HG03135 (cell line): ENCODE measurements at regions not wholly inside any gene's neighbourhood (a gene's known extent, or its start where the extent isn't known, plus 50 kb on each side); places are given as distances from the start of the nearest gene placed in this dataset.
A peak's percentile ranks its signal among the peaks of the same experiment; 100 is the strongest.
"Not testable (repeated sequence)": the region's sequence is repeated elsewhere in the genome, so short reads cannot be mapped to it uniquely, and the experiment has no call there.

Experiments used
- ATAC-seq: cut with Tn5 transposase; IDR thresholded peaks from one replicate; pipeline ENCODE4 v1.9.1; 2021; ENCODE audit warnings: mild to moderate bottlenecking, moderate library complexity; ENCODE audit not compliant: unreplicated experiment

DNA sequence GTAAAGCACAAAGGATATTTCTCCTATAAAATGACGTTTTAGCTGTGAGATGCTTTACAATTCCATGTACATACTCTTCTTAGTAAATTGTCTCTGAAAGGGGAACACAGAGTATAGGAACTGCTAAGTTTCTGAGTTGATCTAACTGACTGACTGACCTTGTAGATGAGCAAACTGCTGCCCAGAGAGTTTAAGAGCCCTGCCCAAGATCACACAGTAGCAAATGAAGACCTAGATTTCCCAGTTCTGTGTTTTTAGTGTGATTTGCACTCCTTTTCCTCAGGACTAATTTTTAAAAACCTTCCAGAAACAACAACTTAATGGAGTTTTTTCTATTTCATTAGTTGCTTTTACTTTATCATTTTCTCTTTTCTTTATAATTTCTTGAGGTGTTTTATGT is 247.7 kb downstream of the PDCD6IP start:
- ATAC-seq: no peak

DNA sequence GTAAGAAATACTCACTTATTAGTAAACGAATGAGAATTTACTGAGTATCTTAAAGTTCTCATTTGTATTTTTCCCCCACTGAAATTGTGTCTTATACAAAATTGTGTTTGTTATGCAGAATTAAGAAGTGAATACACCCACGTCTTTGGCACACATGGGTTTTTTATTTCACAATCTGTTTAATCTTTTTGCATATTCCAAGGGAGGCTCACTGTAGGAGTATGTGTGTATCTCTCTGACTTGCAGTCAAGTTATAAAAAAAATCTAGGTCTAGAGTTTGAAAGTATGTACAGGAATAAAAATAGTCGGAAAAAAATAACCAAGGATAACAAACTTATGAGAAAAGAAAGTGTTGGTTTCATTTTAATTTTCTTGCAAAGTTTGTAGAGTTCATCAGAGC is 255.2 kb downstream of the PDCD6IP start:
- ATAC-seq: no peak

DNA sequence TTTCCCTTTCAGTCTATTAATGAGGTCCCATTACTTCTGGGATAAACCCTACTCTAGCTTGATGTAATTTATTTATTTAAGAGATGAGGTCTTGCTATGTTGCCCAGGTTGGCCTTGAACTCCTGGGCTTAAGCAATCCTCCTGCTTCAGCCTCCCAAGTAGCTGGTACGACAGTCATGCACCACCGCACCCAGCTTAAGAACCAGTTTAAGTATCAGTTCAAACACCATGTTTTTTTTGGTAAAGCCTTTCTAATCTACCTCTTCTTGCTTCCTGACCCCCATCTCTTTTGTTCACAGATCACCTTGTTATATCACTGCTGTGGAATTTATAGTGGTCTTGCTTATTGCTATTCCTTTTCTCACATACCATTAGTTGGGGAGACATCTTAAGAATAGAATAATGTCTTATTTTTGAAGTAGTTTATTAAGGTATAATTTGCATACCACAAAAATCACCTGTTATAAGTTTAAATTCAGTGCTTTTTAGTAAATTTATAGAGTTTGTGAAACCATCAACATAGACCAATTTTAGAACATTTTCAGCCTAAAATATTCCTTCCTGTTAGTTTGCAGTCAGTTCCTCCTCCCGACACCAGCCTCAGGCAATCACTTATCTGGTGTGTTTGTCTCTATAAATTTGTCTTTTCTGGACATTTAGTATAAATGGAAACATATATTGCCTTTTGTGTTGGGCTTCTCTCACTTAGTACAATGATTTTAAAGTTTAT is 257.9 kb downstream of the PDCD6IP start:
- peak; percentile 21 for ATAC-seq

DNA sequence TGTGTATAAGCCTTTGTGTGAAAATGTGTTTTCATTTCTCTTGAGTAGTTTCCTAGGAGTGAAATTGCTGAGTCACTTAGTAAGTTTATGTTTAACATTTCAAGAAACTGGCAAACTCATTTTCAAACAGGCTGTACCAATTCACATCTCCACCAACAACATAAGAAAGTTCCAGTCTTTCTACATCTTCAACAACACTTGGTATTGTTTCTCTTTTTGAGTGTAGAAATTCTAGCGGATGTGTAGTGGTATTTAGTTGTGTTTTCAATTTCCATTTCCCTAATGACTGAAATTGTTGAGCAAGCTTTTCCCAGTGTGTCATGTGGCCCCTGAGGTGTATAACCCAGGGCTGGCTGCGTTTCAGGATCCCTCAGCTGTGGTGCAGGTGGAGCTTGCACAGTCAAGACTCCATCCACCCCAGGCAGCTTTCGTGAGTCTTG is 258.5 kb downstream of the PDCD6IP start:
- peak; percentile 81 for ATAC-seq

DNA sequence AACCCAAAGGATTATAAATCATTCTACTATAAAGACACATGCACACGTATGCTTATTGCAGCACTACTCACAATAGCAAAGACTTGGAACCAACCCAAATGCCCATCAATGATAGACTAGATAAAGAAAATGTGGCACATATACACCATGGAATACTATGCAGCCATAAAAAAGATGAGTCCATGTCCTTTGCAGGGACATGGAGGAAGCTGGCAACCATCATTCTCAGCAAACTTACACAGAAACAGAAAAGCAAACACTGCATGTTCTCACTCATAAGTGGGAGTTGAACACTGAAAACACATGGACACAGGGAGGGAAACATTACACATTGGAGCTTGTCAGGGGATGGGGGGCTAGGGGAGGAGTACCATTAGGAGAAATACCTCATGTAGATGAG is 262.6 kb downstream of the PDCD6IP start:
- ATAC-seq: not testable (repeated sequence)

DNA sequence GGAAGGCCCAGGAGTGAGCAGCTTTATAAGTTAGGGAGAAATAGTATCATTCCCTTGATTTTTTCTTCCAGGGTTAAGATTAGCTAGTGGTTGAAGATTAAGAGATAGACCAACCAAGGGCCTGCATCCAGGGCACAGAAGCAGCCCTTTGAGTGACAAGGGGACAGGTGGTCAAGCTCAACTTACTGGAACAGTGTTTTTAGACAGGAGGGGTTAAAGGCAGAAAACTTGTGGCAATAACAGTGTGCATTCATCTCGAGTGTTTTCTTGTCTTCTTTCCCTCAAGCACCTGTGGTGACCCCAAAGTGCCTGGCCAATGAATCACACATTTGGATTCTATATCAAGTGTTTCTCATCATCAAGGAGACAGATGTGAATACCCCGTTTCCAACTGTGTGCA is 267.5 kb downstream of the PDCD6IP start:
- no peak for ATAC-seq

DNA sequence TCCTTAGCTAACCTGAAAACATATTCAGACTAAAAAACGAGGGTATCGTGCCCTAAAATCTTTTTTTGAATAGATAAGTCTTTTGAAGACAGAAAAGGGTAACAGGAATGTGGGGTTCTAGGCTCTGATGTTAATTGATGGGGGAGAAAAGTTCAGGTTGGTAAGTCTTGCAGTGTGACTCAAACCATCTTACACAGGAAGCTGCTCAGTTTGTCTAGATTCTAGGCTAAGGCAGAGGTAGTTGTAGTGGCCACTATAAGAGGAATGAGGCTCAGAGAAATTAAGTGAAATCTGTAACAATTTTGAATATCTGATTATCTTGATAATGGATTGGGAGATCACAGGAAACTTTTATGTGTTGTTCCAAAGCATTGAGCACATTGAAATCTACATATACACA is 267.9 kb downstream of the PDCD6IP start:
- no peak for ATAC-seq

DNA sequence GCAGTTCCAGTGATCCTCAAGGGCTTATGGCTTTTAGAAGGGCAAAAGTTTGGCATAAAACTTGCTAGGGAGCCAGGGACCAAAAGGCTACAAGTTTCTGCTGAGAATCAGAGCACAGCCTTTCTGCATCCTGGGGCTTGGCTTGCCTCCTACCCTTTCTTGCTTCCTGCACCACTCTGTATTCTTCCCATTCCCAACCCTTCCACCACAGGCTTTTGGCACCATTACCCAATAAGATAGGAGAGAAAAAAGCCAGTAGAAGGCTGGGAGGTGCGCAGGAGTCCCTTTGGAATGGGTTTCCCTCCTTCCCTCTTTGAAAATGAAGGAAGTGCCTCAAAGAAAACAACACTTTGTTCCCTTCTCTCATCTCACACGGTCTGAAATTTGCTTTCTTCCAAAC is 268.6 kb downstream of the PDCD6IP start:
- no peak for ATAC-seq

DNA sequence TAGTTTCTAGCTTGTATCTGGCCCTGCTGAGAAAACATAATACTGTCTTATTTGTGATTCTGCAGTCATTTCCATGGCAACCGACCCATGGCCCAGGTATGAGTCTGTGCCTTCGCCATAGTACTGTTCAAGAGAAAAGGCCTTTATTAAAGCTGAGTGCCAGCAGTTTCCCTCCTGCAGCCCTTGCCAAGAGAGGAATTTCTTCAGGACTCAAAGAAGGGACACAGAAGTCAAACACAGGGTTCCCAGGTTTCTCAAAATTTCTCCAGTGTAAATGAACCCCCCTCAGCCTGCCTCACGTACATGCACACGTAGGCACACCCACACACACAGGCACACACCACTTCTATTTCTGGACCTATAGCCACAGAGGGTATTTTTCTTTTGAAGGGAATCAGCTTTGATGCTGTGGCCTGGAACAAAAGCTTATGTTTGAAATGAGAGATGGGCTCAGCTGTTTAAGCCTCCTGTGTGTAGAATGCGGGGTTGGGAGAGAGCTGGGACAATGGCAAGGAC is 269.2 kb downstream of the PDCD6IP start:
- no peak for ATAC-seq

DNA sequence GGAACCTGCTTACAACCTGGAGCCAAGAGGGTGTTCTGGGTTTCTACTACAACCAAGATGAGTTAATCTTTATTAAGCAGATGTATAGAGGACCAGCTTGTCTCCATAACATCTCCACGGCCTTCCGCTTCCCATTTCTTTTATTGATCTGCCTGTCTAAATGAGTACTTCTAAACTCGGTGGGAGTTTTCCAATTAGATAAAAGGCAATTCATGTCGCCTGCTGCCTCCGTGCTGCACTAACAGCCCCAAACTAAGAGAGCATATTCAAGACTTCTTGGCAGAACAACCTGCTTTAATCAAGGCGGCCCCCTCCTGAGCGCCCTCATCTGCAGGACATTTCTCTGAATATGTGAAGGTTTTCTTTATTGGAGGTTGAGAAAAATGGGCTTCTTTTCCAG is 270.1 kb downstream of the PDCD6IP start:
- no peak for ATAC-seq

DNA sequence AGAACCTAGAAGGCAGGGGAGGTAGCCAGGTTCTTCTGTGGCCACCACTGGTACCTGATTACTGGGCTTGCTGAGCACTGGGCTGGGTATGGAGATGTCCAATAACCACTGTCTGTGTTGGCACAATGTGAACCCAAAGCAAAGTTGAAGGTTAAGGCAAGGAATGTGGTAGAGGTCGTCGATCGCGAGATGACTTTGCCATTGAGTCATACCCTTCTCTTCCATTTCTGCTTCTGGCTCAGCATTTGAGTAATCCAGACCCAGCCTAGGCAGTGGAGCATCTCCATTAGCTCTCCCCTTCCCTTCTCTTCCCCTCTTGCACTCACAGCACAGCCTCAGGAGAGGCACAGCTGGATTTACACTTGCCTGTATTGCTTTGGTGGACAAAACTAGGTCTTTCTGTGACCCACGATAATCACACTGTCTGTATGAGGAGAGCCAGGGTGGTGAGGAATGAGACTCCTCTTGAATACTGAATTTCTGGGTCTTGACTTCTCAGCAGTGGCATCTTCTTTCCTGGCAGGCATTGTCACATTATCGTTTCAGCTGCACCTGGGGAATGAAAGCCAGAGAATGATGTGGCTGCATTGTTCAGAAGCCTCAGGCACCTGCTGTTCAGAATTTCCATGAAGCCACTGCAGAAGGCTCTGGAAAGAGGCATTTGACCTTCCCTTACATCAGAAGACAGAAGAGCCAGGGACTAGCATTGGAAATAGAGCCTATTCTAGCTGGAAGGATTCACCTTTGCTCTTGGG is 272.6 kb downstream of the PDCD6IP start:
- no peak for ATAC-seq

DNA sequence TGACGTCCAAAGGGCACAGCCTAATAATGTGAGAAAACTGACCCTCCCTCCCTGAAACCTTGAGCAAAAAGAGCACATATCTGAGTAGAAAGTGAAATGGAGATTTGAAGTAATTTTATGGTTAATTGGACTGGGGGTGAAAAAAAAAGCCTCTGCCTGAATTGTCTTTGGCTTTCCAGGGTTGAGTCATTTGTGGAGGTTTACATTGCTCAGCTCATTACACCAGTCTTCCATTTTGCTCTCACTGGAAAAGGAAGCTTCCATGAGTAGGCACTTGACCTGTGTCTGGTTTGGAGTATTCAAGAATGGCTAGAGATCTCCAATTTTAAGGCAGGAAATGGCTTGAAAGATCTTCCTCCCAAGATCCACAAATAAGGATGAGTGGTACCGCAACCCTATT is 273.9 kb downstream of the PDCD6IP start:
- ATAC-seq: no peak

DNA sequence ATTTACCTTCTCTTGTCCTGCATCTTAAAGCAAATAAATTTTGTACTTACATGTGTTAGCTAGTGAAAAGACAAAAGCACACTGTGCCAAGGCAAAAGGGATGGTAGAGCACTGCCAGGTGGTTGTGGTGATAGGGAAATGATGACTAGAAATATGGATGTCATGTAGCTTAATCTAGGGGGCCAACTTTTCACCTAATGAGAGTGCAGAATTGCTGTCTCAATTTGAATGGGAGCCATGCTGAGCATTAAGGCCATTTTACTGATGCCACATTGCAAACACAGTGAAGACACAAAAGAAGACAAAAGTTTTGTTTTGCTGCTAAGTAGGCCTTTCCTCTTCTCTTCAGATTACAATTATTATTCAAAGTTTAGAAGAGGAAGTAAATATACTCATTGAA is 274.7 kb downstream of the PDCD6IP start:
- ATAC-seq: no peak

DNA sequence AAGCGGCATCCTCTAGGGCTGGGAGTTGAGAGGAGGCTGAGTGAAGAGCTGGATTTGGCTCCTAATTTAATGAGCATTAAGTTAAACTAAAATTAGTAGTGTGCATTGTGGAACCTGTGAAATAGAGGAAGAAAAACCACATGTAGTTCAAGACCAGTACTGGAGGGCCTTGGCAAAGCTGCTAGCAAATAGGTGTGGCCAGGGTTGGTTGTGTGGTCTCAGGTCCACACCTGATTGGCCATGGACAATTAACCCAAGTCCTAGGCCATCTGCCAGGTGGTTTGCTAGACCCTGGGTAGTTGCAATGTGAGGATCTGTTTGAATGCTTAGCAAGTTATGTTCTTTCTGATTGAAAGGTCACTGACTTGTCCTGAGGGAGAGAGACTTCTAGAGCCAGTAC is 275.5 kb downstream of the PDCD6IP start:
- no peak for ATAC-seq

DNA sequence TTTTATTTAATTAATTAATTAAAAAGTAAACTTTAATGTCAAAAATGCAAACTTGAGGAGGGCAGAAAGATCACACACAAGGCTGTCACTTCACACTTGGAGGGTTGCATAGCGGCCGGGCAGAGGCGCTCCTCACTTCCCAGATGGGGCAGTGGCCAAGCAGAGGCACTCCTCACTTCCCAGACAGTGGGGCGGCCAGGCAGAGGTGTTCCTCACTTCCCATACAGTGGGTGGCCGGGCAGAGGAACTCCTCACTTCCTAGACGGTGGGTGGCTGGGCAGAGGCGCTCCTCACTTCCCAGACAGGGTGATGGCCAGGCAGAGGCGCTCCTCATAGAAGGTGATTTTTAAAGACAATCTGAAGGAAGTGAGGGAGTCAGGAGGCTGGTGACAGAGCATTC is 277.5 kb downstream of the PDCD6IP start:
- no peak for ATAC-seq

DNA sequence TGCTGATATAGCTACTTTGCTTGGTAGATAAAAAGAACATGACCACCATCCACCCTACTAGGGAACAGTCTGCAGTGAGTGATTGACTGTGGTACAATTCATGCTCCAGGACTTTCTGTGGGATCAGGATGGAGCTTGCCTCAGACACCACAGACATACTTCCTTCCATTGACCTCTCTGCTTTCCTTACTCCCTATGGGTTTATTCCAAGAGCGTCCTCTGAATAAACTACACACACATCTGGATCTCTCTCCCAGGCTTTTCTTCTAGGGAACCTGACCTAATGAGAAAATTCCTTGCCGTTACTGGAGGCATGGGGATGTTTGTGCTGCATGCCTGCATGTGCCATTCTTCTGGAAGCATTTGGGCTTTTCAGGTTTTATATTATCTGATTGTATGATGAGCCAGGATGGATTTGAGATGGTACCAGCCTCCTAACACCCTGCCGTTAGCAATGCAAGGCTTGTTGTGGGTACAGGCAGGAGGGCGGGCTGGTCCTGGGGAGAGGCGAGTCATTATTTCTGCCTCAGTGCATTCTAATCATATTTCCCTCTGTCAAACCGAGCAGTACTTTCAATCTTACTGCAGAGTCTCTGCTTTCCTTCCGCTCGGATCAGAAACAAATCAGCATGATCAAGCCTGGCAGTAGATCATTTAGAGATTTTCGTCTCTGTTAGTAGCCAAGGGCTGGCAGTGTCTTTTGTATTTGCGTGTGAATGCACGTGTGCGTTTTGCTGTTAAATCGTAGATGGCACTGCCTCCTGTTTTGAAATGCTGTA is 279.2 kb downstream of the PDCD6IP start:
- ATAC-seq: no peak

DNA sequence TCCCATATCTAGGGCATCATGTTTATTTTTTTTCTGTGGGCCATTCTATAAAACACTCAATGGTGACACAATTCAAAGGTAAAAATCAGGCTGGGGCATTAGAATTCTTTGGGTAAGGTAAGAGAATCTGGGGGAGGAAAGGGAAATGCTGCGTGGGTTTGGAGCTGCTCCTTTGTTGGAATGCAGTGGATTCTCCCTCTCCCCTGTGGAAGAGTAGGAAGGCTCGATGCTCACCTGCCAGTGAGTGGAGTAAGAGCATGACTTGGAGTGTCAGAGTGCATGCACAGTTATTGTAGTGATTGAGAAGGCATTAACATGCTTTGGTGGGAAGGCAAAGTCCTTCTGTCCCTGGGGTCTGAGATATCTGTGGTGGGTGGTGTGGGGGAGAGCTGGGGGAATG is 280.0 kb downstream of the PDCD6IP start:
- ATAC-seq: no peak

DNA sequence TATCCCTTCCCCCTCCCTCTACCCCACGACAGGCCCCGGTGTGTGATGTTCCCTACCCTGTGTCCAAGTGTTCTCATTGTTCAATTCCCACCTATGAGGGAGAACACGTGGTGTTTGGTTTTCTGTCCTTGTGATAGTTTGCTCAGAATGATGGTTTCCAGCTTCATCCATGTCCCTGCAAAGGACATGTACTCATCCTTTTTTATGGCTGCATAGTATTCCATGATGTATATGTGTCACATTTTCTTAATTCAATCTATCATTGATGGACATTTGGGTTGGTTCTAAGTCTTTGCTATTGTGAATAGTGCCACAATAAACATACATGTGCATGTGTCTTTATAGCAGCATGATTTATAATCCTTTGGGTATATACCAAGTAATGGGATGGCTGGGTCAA is 281.4 kb downstream of the PDCD6IP start:
- not testable (repeated sequence) for ATAC-seq

DNA sequence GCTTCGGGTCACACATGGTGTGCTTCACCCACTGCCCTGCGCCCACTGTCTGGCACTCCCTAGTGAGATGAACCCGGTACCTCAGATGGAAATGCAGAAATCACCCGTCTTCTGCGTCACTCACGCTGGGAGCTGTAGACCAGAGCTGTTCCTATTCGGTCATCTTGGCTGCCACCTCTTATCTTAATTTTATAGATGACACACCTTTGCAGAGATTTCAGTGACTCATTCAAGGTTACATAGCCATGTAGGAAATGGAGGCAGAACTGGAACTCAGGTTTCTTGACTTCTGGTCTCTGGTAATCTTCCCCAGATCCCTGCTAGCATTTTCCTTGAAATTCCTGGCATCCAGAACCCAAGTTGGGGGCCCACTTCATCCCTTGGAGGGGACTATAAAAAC is 291.9 kb downstream of the PDCD6IP start:
- not testable (repeated sequence) for ATAC-seq

DNA sequence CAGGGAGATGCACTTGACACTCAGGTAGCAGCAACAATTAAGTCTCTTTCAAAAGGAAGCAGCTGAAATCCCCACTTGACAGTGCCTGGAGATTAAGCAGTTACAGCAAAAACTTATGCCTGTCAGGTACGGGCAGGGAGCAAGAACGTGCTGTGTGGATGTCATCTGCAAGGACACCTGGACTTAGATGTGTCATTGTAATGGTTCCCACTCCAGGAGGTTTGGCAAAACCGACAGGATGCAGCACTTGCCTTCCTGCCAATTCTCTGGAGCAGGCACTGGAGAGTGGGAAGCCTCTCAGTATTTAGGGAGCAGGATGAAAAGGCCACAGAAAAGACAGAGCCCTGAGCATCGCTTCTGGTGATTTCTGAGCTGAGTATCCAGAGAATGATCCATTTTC is 292.4 kb downstream of the PDCD6IP start:
- no peak for ATAC-seq

DNA sequence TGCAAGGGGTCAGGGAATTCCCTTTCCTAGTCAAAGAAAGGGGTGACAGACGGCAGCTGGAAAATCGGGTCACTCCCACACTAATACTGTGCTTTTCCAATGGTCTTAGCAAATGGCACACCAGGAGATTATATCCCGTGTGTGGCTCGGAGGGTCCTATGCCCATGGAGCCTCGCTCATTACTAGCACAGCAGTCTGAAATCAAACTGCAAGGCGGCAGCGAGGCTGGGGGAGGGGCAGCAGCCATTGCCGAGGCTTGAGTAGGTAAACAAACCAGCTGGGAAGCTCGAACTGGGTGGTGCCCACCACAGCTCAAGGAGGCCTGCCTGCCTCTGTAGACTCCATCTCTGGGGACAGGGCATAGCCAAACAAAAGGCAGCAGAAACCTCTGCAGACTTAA is 295.9 kb downstream of the PDCD6IP start:
- not testable (repeated sequence) for ATAC-seq
